ENCODE measurements at regions not wholly inside any gene's neighbourhood (a gene's known extent, or its start where the extent isn't known, plus 50 kb on each side); places are given as distances from the start of the nearest gene placed in this dataset.

DNA sequence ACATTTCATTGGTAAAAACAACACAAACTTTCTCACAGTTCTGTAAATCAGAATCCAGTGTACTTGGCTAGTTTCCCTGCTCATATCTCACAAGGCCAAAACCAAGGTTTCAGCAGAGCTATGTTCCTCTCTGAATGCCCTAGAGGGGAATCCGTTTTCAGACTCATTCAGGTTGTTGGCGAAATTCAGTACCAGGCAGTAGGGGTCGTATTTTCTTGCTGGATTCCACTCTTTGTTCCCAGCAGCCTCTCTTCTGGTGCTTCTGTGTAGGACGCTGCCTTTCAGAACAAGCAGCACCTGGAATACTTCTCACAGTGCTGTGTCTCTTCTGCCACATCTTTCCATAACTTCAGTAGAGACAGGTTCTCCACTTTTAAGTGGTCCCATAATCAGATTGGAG lies 351.9 kb downstream of the PCDH18 start:
- ATAC-seq (no peak), DNase-seq (no peak)
- Histone ChIP-seq H3F3A (ENCODE audit: low read length, unreplicated experiment) (no peaks in the 10 kb centered on the region), H2AFZ (ENCODE audit: low read length) (no peak overlapping the region), H4K20me1 (ENCODE audit: low read length) (no peaks in the 10 kb centered on the region), H3K9me3 (ENCODE audit: low read length) (no peaks in the 10 kb centered on the region), H3K79me2 (ENCODE audit: low read length) (no peaks in the 10 kb centered on the region), H3K4me3 (ENCODE audit: low read length) (no peak overlapping the region), H3K27ac (ENCODE audit: low read length) (no peak overlapping the region), H3K4me2 (ENCODE audit: low read length) (no peak overlapping the region), H3K4me1 (ENCODE audit: insufficient read depth, low read length) (no peaks in the 10 kb centered on the region), H3K27me3 (ENCODE audit: low read length) (no peaks in the 10 kb centered on the region), H3K36me3 (ENCODE audit: low read depth, low read length) (no peaks in the 10 kb centered on the region), H3K9ac (ENCODE audit: low read length) (no peak overlapping the region), H3K9me2 (replicated peaks; ENCODE audit: low read length) (no peaks in the 10 kb centered on the region)
- ChIA-PET CTCF (no interaction called here), POLR2A (ENCODE audit: unreplicated experiment) (no interaction called here)
- intact Hi-C loops (cut with micrococcal nuclease) = no loop called here
- no TSS peak for BruUV-seq (replicated peaks)
- no peak for TF ChIP-seq EZH2 (IDR thresholded peaks at IDR 0.05; ENCODE audit: low read length, unreplicated experiment)
- TF ChIP-seq, protein P1, sequence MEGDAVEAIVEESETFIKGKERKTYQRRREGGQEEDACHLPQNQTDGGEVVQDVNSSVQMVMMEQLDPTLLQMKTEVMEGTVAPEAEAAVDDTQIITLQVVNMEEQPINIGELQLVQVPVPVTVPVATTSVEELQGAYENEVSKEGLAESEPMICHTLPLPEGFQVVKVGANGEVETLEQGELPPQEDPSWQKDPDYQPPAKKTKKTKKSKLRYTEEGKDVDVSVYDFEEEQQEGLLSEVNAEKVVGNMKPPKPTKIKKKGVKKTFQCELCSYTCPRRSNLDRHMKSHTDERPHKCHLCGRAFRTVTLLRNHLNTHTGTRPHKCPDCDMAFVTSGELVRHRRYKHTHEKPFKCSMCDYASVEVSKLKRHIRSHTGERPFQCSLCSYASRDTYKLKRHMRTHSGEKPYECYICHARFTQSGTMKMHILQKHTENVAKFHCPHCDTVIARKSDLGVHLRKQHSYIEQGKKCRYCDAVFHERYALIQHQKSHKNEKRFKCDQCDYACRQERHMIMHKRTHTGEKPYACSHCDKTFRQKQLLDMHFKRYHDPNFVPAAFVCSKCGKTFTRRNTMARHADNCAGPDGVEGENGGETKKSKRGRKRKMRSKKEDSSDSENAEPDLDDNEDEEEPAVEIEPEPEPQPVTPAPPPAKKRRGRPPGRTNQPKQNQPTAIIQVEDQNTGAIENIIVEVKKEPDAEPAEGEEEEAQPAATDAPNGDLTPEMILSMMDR (conservative IDR thresholded peaks at IDR 0.05; ENCODE audit: low read depth, low read length) = no peak
- no peak for TF ChIP-seq EZH2phosphoT487 (IDR thresholded peaks at IDR 0.05; ENCODE audit: borderline replicate concordance, low read length)

DNA sequence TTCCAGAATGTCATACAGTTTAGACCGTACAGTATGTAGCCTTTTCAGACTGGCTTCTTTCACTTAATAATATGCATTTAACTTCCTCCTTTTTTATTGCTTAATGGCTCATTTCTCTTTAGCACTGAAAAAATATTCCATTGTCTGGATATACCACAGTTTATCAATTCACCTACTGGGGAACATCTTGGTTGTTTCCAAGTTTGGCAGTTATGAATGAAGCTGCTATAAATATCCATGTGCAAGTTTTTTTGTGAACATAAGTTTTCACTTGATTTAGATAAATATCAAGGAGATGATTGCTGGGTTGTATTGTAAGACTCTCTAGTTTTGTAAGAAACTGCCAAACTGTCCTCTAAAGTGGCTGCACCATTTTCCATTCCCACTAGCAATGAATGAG lies 375.5 kb downstream of the PCDH18 start:
- Histone ChIP-seq H3K9me2 (replicated peaks; ENCODE audit: low read length) (no peaks in the 10 kb centered on the region), H3K79me2 (ENCODE audit: low read length) (no peaks in the 10 kb centered on the region), H3K9me3 (ENCODE audit: low read length) (no peaks in the 10 kb centered on the region), H3K27ac (ENCODE audit: low read length) (no peak overlapping the region), H3K27me3 (ENCODE audit: low read length) (no peaks in the 10 kb centered on the region), H4K20me1 (ENCODE audit: low read length) (no peaks in the 10 kb centered on the region), H3K9ac (ENCODE audit: low read length) (no peak overlapping the region), H3K4me2 (ENCODE audit: low read length) (no peak overlapping the region), H3K36me3 (ENCODE audit: low read depth, low read length) (no peaks in the 10 kb centered on the region), H3K4me1 (ENCODE audit: insufficient read depth, low read length) (no peaks in the 10 kb centered on the region), H3F3A (ENCODE audit: low read length, unreplicated experiment) (no peaks in the 10 kb centered on the region), H2AFZ (ENCODE audit: low read length) (no peak overlapping the region), H3K4me3 (ENCODE audit: low read length) (no peak overlapping the region)
- POLR2A ChIA-PET (ENCODE audit: unreplicated experiment) = no interaction called here
- CTCF ChIA-PET = no interaction called here
- no TSS peak for BruUV-seq (replicated peaks)
- no peak for TF ChIP-seq EZH2 (IDR thresholded peaks at IDR 0.05; ENCODE audit: low read length, unreplicated experiment)
- no peak for TF ChIP-seq EZH2phosphoT487 (IDR thresholded peaks at IDR 0.05; ENCODE audit: borderline replicate concordance, low read length)
- TF ChIP-seq, protein P1 (conservative IDR thresholded peaks at IDR 0.05; ENCODE audit: low read depth, low read length) = no peak
- DNase-seq (no peak), ATAC-seq (no peak)
- intact Hi-C loops (cut with micrococcal nuclease) = no loop called here

DNA sequence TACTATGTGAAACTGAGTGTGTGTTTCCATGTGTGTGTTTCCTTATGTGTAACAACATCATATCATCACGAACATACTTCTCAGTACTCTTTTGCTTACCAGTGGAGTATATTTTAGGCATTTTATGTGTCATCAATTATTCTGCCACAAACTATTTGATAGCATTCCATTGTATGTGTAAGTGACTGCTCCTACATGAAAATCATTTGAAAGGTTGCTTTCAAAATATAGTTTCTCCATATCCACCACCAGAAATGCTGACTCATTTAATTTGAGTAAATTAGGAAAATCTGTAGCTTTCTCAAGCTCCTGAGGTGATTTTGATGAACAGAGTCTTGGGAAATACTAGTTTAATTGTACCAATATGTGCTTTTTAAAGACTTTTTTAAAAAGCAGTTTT lies 376.2 kb downstream of the PCDH18 start:
- no peaks in the 10 kb centered on the region for H3K9me2 ChIP-seq (replicated peaks; ENCODE audit: low read length)
- no peaks in the 10 kb centered on the region for H3K4me1 ChIP-seq (ENCODE audit: insufficient read depth, low read length)
- ATAC-seq = no peak
- no peak for TF ChIP-seq EZH2 (IDR thresholded peaks at IDR 0.05; ENCODE audit: low read length, unreplicated experiment)
- TF ChIP-seq, protein P1 (conservative IDR thresholded peaks at IDR 0.05; ENCODE audit: low read depth, low read length) = no peak
- no peak for TF ChIP-seq EZH2phosphoT487 (IDR thresholded peaks at IDR 0.05; ENCODE audit: borderline replicate concordance, low read length)
- no peak overlapping the region for H3K4me2 ChIP-seq (ENCODE audit: low read length)
- H3F3A ChIP-seq (ENCODE audit: low read length, unreplicated experiment) = no peaks in the 10 kb centered on the region
- peak; percentile 14 for DNase-seq
- CTCF ChIA-PET = no interaction called here
- H3K4me3 ChIP-seq (ENCODE audit: low read length) = no peak overlapping the region
- H3K36me3 ChIP-seq (ENCODE audit: low read depth, low read length) = no peaks in the 10 kb centered on the region
- no peak overlapping the region for H2AFZ ChIP-seq (ENCODE audit: low read length)
- H3K79me2 ChIP-seq (ENCODE audit: low read length) = no peaks in the 10 kb centered on the region
- H4K20me1 ChIP-seq (ENCODE audit: low read length) = no peaks in the 10 kb centered on the region
- intact Hi-C loops (cut with micrococcal nuclease) = no loop called here
- H3K9ac ChIP-seq (ENCODE audit: low read length) = no peak overlapping the region
- no peaks in the 10 kb centered on the region for H3K9me3 ChIP-seq (ENCODE audit: low read length)
- H3K27ac ChIP-seq (ENCODE audit: low read length) = no peak overlapping the region
- POLR2A ChIA-PET (ENCODE audit: unreplicated experiment) = no interaction called here
- H3K27me3 ChIP-seq (ENCODE audit: low read length) = no peaks in the 10 kb centered on the region
- no TSS peak for BruUV-seq (replicated peaks)
